NT2/D1 (cell line): ENCODE measurements at regions not wholly inside any gene's neighbourhood (a gene's known extent, or its start where the extent isn't known, plus 50 kb on each side); places are given as distances from the start of the nearest gene placed in this dataset.

Experiments used
- SUZ12 ChIP-seq: IDR thresholded peaks from 2 replicates; pipeline ENCODE4 v1.6.1; 2011; ENCODE audit not compliant: insufficient read length, insufficient read depth; ENCODE audit errors: extremely low read depth
- ZNF274 ChIP-seq: IDR thresholded peaks from 2 replicates; pipeline ENCODE4 v1.6.1; 2011; ENCODE audit warnings: mild to moderate bottlenecking, low read depth, low read length

DNA sequence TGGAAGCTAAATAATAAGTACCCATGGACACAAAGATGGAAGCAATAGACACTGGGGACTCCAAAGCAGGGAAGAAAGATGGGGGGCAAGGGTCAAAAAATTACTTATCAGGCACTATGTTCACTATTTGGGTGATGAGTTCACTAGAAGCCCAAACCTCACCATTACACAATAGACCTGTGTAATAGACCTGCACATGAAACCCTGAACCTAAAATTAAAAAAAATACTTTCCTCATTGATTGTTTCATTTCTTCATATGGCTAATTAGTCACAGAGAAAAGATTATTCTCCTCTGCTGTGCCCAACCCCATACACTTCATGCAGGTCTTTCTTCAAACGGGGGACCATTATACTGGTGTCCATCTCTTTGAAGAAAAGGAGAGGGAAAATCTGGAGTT lies 213.0 kb upstream of the DTNBP1 start:
- TF ChIP-seq SUZ12 (no peak), ZNF274 (no peak)
